PC-3 (cell line): ENCODE measurements at regions not wholly inside any gene's neighbourhood (a gene's known extent, or its start where the extent isn't known, plus 50 kb on each side); places are given as distances from the start of the nearest gene placed in this dataset.

Experiments used
- CTCF ChIP-seq: fragments of 300-600 bp; sonication (generic); conservative IDR thresholded peaks from 2 replicates; pipeline ENCODE4 v1.5.1; 2017; ENCODE audit warnings: antibody characterized with exemption, low read depth, mild to moderate bottlenecking, low read length
- EZH2phosphoT487 ChIP-seq: fragments of 300-600 bp; sonication (generic); IDR thresholded peaks from 2 replicates; pipeline ENCODE4 v1.6.1; 2018; ENCODE audit warnings: mild to moderate bottlenecking, antibody characterized with exemption, low read length, borderline replicate concordance

GRCh38 chr6:134541001-134541400 is 223.1 kb upstream of the SGK1 start:
- TF ChIP-seq CTCF = no peak
- no peak for TF ChIP-seq EZH2phosphoT487
